Glomerular visceral epithelial cell (primary cell): ENCODE measurements at regions not wholly inside any gene's neighbourhood (a gene's known extent, or its start where the extent isn't known, plus 50 kb on each side); places are given as distances from the start of the nearest gene placed in this dataset.
A peak's percentile ranks its signal among the peaks of the same experiment; 100 is the strongest.
"Not testable (repeated sequence)": the region's sequence is repeated elsewhere in the genome, so short reads cannot be mapped to it uniquely, and the experiment has no call there.

Experiments used
- DNase-seq: peaks from one replicate; pipeline ENCODE4 v3.0.0-alpha.2; 2016; ENCODE audit errors: extremely low spot score

DNA sequence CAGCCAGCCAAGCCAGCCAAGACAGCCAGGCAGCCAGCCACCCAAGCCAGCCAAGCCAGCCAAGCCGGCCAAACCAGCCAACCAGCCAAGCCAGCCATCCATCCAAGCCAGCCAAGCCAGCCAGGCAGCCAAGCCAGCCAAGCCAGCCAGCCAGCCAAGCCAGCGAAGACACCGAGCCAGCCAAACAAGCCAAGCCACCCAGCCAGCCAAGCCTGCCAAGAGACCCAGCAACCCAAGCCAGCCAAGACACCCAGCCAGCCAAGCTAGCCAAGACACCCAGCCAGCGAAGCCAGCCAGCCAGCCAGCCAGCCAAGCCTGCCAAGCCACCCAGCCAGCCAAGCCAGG is 318.0 kb upstream of the PLGLB2 start:
- not testable (repeated sequence) for DNase-seq

DNA sequence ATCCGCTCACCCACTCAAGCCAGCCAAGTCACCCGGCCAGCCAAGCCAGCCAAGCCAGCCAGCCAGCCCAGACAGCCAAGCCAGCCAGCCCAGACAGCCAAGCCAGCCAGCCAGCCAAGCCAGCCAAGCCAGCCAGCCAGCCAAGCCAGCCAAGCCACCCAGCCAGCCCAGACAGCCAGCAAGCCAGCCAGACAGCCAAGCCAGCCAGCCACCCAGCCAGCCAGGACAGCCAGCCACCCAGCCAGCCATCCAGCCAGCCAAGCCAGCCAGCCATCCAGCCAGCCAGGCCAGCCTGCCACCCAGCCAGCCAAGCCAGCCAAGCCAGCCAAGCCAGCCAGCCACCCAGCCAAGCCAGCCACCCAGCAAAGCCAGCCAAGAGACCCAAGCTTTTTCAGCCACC is 316.8 kb upstream of the PLGLB2 start:
- not testable (repeated sequence) for DNase-seq

DNA sequence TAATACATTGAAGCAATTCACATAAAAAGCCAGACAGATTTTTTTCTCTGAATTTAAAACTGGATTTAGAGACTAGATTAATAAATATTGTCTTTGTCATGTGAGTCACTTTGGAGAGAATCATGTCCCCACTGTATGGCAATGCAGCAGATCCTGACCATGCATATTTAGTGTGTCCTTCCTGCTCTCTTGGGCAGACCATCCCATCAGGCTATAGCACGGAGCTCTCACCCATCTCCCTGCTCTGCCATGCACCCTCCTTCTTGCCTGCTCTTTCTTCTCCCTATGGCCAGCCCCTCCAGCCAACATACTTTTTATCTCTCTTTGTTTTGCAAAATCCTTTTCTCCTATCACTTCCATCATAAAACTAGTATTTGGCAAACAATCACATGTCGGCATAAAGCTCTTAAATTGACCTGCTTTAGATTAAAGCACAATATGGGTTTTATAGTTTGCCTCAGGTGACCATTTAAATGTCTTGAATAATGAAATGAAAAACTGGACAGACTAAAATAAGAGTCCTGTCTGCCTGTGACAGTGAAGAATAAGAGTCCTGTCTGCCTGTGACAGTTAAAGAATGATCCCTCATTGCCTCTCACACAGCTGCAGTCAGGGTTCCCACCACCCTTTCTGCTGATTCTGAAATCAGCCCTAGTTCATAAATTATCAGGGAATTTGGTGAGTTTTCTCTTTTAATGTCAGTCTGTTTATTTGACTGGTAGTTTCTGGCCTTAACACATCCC is 315.0 kb upstream of the PLGLB2 start:
- DNase-seq, result not testable (repeated sequence)

GRCh38 chr2:87436007-87436406 is 311.9 kb upstream of the PLGLB2 start:
- not testable (repeated sequence) for DNase-seq

DNA sequence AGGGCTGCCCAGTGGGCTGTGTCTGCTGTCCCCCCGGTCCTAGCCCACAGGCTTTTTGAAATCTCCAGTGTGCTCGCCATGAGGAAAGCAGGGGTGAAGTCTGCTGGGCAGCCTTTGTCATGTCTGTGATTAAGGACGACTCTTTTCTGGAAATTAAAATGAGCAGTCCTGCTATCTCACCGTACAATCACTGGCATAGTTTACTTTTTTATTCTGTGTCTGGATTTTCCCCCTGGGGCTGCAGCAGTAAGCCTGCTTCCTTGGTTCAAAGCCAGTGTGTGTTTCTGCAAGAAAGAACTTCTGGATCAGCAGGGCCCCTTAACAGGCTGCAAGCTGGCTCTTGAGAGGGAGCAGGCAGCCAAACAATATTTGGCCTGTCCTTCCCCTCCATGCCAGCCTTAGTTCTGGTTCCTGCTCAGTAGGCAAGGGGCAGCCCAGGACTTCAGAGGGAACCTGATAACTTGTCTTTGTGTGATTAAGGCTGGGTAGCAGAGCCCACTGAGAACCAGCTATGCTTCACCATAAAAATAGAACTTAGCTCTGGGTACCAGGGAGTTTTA is 310.1 kb upstream of the PLGLB2 start:
- not testable (repeated sequence) for DNase-seq

DNA sequence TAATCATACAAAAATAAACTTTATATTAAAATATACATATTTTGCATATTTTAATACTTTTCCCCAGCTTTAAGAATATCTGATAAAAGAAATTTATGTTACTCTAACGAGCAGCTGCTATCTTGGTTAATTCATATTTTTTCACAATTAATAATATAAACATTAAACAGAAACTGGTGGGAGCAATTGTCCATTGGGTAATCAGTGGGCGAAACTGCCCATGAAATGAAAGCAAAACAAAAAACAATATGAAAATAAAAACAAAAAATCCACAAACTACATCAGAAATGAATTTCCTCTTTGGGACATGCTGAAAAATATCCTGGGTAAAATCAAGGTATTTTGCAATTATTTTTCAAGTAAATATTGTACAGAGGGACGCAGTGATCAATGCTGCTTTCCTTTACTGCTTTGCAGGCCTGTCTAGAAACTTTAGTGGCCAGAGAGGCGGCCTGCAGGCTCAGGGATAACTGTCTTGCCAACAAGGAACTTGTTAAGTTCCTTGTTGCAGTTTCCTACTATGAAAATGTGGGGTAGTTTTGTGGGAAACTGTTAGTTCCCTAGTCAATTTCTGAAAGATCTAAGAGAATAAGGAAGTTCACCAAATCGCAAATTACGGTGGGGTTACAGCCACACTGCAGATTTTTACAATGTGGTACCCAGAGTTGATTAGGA is 309.0 kb upstream of the PLGLB2 start:
- not testable (repeated sequence) for DNase-seq

DNA sequence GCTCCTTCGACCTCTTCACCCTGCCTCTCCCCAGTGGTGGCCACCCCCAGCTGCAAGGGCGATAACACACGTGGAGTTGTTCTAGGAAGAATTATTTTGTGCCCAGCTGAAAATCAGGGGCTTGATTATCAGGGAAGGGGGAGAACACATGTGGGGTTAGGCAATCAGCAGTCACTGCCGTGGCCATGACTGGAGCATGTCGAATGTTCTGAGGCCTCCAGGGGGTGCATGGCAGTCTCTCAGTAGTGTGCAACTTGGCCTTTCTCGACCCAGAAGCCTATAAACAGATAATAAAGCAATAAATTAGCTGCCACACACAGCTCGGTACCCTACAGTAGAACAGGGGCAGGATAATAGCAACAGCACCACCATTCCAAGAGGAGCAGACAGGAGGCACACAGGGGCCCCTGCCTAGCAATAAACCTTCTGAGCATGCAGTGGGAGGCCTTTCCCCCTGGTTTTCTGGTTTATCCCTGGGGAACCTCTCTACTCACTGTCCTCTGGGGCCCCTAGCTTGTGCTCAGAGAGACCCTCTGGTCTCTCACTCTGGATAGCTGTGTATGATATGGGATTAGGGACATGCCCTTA is 308.2 kb upstream of the PLGLB2 start:
- not testable (repeated sequence) for DNase-seq

- not testable (repeated sequence) for DNase-seq
Measured at GRCh38 chr2:87440650-87441049, 307.2 kb upstream of the PLGLB2 start.

DNA sequence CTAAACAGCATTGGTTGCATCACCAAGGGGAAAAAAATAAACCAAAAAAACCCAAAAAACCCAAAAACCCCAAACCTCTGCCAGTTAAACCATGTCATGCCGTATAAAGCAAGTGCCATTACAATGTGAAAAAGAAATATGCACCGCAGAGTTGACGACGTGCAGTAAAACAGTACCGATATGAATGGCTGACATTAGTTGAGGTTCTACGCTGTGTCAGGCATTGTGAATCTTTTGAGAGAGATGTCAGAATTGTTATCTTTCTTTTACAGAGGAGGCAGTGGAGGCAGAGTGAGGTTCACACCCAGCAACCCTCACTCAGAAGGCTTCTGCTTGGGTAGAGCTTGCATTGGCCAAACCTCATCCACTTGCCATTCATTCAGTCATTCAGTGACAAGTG is 306.5 kb upstream of the PLGLB2 start:
- not testable (repeated sequence) for DNase-seq

- not testable (repeated sequence) for DNase-seq
Measured at GRCh38 chr2:87442983-87443577, 304.8 kb upstream of the PLGLB2 start.

DNA sequence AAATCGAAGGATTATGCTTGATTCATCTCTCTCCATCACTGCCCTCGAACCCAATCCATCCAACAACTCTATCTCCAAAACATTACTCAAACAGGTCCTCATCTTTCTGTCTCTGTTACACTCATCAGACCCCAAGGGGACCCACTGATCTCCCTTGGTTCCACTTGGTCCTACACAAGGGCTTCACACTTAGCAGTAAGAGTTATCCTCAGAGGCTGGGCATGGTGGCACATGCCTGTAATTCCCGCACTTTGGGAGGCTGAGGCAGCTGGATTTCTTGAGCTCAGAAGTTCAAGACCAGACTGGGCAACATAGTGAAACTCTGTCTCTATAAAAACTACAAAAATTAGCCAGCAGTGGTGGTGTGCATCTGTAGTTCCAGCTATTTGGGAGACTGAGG is 302.9 kb upstream of the PLGLB2 start:
- not testable (repeated sequence) for DNase-seq

GRCh38 chr2:87445613-87446312 is 302.1 kb upstream of the PLGLB2 start:
- not testable (repeated sequence) for DNase-seq

DNA sequence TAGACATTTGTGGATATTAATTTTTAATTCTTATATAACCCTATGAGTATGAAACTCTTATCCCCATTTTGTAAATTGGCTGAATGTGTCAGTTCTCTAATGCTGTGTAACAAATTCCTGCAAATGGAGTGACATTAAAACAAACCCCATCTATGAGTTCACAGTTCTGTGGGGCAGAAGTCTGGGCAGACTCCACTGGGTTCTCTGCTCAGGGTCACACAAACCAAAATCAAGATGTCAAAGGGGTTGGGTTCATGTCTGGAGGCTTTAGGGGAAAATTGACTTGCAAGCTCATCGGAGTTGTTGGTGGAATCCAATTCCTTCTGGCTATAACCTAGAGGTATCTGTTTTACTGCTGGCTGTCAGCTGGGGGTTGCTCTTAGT is 301.6 kb upstream of the PLGLB2 start:
- not testable (repeated sequence) for DNase-seq

DNA sequence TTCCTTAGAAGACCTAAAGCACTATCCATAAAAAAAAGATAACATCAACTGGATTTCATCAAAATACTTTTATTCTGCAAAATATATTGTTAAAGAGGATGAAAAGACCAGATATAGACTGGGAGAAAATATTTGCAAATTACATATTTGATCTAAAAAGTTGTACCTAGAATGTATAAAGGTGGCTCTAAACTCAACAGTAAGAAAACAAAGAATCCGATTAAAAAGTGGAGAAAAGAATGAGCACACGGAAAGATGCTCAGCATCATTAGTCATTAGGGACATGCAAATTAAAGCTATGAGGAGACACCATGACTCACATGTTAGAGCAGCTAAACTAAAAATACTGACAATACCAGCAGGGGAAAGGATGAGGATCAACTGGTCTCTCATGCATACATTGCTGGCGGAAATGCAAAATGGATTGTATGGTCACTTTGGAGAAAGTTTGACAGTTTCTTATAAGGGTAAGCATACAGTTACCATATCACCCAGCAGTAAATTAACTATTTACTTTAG is 298.4 kb upstream of the PLGLB2 start:
- not testable (repeated sequence) for DNase-seq

GRCh38 chr2:87452193-87452592 is 295.7 kb upstream of the PLGLB2 start:
- DNase-seq, result not testable (repeated sequence)

DNA sequence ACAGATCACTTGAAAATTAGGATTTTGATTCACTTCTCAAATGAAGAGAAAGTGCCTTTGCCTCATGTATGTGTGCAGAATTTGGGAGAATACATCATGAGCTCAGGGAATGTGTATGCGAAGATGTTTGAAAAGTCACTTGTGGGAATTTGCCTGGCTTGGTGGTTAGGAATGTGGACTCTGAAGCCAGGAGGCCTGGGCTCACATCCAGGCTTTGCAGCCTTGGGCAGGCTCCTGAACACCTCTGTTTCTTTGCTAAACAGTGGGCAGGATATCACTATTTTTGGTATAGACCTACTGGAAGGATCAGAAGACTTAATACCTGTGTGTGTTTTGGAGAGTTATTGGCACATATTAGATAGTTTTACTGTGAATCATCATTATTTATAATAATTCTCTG is 295.0 kb upstream of the PLGLB2 start:
- DNase-seq, result peak; percentile 42

DNA sequence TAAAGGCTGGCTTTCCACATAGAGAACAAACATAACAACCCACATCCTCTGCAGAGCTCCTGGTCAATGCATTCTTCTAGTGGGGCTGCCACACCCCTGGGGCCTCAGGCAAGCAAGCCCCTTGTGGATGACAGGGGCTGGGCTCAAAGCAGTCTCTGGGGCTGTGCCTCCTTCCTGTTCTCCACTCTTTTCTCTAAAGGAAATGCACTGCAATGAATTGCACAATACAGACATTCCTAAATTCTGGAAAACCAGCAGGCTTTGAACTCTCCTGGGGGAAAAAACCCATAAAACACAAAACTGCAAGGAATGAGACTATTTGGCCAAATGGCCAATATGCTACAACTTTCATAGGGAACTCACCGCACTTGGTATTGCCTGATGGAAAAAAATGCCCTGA is 293.9 kb upstream of the PLGLB2 start:
- peak; percentile 21 for DNase-seq

DNA sequence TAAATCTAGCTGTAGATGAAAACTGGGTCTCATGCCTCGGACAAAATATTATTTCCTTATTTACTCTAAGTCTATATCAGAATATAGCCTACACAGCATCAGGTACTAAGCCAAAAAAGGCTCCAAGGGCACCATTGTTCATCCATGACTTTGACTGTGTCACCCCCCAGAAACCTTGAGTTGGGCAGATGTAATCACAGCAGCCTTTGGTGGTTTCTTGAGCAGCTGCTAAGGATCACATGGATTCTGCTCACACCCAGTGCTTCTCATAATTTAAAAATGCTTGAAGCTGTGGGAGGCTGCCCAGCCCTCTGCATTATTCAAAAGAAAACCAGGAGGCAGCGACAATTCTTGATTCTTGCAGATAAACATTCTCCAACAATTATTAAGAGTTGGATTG is 293.5 kb upstream of the PLGLB2 start:
- DNase-seq, result peak; percentile 38

DNA sequence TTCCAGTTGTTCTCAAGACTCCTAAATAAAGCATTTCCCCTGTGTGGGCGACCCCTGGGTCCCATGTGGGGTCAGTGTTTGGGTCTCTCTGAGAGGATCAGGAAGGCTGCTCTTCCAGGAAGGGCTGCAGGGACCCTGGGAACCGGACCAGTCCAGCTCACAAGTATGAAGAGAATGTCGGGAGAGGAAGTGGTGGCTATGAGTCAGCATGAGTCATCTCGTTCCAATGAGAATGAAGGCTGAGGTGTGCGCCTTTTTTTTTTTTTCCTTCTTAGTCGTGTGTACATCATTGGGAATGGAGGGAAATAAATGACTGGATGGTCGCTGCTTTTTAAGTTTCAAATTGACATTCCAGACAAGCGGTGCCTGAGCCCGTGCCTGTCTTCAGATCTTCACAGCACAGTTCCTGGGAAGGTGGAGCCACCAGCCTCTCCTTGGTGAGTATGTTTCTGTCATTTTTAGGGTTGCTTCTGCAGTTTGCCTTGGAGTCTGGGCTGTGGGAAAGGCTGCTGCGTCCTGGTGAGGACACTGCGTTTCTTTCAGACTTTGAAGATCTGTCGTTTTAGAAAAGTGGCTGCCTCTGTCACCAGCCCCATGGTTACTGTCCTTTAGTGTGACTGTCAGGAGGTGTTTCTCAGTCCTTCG is 292.6 kb upstream of the PLGLB2 start:
- not testable (repeated sequence) for DNase-seq

DNA sequence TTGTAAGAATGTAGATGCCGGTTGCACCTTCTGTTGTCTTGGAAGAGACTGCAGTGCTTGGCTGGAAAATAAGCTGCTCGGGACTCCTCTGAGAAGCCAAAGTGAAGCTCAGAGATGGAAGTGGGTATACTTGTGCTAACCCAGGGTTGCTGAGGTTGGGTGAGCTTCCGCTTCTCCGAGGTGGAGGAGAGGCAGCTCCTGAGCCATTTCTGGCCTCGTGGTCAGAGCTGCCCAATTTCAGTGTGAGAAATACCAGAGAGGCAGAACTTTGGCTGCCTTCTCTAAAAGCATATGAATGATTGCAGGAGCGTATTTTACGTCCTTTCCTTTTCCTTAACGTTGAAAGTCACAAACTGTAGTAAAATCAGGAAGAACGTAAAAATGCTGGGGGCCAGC is 292.0 kb upstream of the PLGLB2 start:
- not testable (repeated sequence) for DNase-seq
